ENCODE measurements at regions not wholly inside any gene's neighbourhood (a gene's known extent, or its start where the extent isn't known, plus 50 kb on each side); places are given as distances from the start of the nearest gene placed in this dataset.

DNA sequence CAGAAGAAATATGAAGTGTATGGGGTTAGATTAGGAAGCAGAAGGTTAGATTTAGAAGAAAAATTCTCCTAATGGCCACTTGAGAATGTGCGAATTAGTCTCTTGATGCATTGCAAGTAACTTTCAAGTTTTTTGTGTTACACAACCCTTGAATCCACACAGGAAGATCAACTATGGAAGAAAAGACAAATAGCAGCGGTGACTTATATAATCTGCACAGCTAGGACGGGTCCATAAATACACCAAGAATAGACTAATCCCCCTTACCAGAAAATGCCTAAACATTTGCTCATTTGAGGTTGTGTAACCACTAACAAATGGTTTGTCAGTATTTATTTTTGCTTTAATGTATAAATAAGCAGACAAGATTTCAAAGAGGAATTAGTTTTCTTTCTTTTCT lies 182.6 kb downstream of the TGFB2 start:
- TF ChIP-seq, protein P1, sequence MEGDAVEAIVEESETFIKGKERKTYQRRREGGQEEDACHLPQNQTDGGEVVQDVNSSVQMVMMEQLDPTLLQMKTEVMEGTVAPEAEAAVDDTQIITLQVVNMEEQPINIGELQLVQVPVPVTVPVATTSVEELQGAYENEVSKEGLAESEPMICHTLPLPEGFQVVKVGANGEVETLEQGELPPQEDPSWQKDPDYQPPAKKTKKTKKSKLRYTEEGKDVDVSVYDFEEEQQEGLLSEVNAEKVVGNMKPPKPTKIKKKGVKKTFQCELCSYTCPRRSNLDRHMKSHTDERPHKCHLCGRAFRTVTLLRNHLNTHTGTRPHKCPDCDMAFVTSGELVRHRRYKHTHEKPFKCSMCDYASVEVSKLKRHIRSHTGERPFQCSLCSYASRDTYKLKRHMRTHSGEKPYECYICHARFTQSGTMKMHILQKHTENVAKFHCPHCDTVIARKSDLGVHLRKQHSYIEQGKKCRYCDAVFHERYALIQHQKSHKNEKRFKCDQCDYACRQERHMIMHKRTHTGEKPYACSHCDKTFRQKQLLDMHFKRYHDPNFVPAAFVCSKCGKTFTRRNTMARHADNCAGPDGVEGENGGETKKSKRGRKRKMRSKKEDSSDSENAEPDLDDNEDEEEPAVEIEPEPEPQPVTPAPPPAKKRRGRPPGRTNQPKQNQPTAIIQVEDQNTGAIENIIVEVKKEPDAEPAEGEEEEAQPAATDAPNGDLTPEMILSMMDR (CRISPR knock-in tag; IDR thresholded peaks at IDR 0.05) = no peak
- TF ChIP-seq, protein P2, sequence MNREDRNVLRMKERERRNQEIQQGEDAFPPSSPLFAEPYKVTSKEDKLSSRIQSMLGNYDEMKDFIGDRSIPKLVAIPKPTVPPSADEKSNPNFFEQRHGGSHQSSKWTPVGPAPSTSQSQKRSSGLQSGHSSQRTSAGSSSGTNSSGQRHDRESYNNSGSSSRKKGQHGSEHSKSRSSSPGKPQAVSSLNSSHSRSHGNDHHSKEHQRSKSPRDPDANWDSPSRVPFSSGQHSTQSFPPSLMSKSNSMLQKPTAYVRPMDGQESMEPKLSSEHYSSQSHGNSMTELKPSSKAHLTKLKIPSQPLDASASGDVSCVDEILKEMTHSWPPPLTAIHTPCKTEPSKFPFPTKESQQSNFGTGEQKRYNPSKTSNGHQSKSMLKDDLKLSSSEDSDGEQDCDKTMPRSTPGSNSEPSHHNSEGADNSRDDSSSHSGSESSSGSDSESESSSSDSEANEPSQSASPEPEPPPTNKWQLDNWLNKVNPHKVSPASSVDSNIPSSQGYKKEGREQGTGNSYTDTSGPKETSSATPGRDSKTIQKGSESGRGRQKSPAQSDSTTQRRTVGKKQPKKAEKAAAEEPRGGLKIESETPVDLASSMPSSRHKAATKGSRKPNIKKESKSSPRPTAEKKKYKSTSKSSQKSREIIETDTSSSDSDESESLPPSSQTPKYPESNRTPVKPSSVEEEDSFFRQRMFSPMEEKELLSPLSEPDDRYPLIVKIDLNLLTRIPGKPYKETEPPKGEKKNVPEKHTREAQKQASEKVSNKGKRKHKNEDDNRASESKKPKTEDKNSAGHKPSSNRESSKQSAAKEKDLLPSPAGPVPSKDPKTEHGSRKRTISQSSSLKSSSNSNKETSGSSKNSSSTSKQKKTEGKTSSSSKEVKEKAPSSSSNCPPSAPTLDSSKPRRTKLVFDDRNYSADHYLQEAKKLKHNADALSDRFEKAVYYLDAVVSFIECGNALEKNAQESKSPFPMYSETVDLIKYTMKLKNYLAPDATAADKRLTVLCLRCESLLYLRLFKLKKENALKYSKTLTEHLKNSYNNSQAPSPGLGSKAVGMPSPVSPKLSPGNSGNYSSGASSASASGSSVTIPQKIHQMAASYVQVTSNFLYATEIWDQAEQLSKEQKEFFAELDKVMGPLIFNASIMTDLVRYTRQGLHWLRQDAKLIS (CRISPR knock-in tag; IDR thresholded peaks at IDR 0.05) = no peak
- no peak for TF ChIP-seq POLR2G (IDR thresholded peaks at IDR 0.05; ENCODE audit: low read depth, low read length)
- TF ChIP-seq CREB1 (IDR thresholded peaks at IDR 0.05) = no peak
- TF ChIP-seq CREB1 (CRISPR knock-in tag; IDR thresholded peaks at IDR 0.05) = no peak
- TF ChIP-seq, protein P3, sequence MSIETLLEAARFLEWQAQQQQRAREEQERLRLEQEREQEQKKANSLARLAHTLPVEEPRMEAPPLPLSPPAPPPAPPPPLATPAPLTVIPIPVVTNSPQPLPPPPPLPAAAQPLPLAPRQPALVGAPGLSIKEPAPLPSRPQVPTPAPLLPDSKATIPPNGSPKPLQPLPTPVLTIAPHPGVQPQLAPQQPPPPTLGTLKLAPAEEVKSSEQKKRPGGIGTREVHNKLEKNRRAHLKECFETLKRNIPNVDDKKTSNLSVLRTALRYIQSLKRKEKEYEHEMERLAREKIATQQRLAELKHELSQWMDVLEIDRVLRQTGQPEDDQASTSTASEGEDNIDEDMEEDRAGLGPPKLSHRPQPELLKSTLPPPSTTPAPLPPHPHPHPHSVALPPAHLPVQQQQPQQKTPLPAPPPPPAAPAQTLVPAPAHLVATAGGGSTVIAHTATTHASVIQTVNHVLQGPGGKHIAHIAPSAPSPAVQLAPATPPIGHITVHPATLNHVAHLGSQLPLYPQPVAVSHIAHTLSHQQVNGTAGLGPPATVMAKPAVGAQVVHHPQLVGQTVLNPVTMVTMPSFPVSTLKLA (IDR thresholded peaks at IDR 0.05) = no peak
- TF ChIP-seq ZNF225 (CRISPR knock-in tag; IDR thresholded peaks at IDR 0.05) = no peak
- TF ChIP-seq SMAD1 (CRISPR knock-in tag; IDR thresholded peaks at IDR 0.05; ENCODE audit: borderline replicate concordance, low read depth) = no peak
- TF ChIP-seq ZNF292 (CRISPR knock-in tag; IDR thresholded peaks at IDR 0.05; ENCODE audit: borderline replicate concordance, low read depth) = no peak
- TF ChIP-seq, protein P4, sequence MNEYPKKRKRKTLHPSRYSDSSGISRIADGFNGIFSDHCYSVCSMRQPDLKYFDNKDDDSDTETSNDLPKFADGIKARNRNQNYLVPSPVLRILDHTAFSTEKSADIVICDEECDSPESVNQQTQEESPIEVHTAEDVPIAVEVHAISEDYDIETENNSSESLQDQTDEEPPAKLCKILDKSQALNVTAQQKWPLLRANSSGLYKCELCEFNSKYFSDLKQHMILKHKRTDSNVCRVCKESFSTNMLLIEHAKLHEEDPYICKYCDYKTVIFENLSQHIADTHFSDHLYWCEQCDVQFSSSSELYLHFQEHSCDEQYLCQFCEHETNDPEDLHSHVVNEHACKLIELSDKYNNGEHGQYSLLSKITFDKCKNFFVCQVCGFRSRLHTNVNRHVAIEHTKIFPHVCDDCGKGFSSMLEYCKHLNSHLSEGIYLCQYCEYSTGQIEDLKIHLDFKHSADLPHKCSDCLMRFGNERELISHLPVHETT (CRISPR knock-in tag; conservative IDR thresholded peaks at IDR 0.05) = no peak
- TF ChIP-seq ETV6 (CRISPR knock-in tag; conservative IDR thresholded peaks at IDR 0.05) = no peak
- TF ChIP-seq ZNF354B (CRISPR knock-in tag; IDR thresholded peaks at IDR 0.05) = no peak
- TF ChIP-seq, protein P5, sequence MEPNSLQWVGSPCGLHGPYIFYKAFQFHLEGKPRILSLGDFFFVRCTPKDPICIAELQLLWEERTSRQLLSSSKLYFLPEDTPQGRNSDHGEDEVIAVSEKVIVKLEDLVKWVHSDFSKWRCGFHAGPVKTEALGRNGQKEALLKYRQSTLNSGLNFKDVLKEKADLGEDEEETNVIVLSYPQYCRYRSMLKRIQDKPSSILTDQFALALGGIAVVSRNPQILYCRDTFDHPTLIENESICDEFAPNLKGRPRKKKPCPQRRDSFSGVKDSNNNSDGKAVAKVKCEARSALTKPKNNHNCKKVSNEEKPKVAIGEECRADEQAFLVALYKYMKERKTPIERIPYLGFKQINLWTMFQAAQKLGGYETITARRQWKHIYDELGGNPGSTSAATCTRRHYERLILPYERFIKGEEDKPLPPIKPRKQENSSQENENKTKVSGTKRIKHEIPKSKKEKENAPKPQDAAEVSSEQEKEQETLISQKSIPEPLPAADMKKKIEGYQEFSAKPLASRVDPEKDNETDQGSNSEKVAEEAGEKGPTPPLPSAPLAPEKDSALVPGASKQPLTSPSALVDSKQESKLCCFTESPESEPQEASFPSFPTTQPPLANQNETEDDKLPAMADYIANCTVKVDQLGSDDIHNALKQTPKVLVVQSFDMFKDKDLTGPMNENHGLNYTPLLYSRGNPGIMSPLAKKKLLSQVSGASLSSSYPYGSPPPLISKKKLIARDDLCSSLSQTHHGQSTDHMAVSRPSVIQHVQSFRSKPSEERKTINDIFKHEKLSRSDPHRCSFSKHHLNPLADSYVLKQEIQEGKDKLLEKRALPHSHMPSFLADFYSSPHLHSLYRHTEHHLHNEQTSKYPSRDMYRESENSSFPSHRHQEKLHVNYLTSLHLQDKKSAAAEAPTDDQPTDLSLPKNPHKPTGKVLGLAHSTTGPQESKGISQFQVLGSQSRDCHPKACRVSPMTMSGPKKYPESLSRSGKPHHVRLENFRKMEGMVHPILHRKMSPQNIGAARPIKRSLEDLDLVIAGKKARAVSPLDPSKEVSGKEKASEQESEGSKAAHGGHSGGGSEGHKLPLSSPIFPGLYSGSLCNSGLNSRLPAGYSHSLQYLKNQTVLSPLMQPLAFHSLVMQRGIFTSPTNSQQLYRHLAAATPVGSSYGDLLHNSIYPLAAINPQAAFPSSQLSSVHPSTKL (CRISPR knock-in tag; IDR thresholded peaks at IDR 0.05) = no peak
- no peak for TF ChIP-seq RFX5 (IDR thresholded peaks at IDR 0.05; ENCODE audit: low read depth, low read length)

All from HepG2 (cell line).